ENCODE measurements at regions not wholly inside any gene's neighbourhood (a gene's known extent, or its start where the extent isn't known, plus 50 kb on each side); places are given as distances from the start of the nearest gene placed in this dataset.
"Not testable (repeated sequence)": the region's sequence is repeated elsewhere in the genome, so short reads cannot be mapped to it uniquely, and the experiment has no call there.

- no peak for DNase-seq
Measured at GRCh38 chr20:25985597-25985996, 288.9 kb upstream of the ZNF337 start.

DNA sequence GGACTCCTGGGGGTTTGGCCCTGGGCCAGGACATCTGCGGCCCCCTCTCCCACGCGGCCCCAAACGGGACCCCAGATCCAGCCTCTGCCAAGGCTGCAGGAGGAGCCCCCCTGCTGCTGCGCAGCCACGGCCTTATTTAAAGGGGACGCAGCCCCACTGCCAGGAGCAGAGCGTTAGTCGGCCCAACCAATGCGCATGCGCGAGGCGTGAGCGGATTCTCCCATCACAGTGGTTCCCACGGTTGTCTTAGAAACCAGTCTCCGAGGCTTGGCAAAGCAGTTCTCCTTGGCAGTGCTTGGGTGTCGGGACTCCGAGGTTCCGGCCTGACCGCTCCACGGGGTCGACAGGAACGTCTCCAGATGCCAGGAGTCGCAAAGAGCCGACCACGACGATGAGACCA lies 288.3 kb upstream of the ZNF337 start:
- no peak for DNase-seq

GRCh38 chr20:25982701-25983100 lies 286.0 kb upstream of the ZNF337 start:
- DNase-seq: not testable (repeated sequence)

DNA sequence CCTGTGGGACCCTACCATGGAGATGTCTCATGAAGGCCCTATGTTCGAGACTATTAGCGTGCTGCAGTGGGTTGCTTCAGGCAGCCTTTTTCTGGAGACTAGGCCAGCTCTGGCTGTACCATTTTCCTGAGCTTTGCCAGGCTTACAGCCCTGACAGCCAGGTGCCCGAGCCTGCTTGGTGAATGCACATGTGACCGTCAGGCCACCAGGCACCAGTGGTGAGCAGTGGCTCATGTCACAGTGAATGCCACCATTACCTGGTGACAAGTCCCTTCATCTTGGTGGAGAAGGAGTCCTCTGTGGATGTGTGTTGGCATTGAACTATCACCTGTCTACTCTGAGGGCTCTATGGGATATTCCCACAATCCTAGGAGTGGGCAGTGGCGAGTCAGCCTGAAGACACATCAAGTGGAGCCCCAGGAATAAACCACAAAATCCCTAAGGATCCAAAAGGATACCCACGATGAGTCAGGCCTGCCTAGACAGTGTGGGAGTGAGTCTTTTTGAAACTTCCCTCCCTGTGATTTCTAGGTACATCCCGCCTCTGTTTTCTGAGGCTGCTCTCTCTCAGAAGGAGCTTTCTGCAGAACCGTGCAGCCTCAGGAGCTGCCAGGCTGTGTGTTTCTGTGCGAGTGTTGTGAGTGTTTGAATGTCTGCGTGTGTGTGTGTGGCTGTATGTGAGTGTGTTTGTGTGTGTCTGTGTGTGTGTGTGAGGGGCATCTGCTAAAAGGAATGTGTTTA lies 282.0 kb upstream of the ZNF337 start:
- DNase-seq: not testable (repeated sequence)

- not testable (repeated sequence) for DNase-seq
Measured at GRCh38 chr20:25975816-25976215, 279.2 kb upstream of the ZNF337 start.

DNA sequence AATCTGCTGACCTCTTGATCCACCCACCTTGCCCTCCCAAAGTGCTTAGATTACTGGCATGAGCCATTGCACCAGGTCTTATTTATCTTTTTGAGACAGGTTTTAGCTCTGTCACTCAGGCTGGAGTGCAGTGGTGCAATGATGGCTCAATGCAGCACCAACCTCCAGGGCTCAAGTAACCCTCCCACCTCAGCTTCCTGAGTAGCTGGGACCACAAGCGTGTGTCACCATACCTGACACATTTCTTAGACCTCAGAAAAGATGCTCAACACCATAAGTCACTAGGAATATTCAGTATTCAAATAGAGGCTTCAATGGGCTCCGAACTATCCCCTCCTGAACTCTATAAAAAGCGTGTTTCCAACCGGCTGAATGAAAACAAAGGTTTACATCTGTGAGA lies 268.6 kb upstream of the ZNF337 start:
- DNase-seq: not testable (repeated sequence)

GRCh38 chr20:25953876-25954275 lies 257.2 kb upstream of the ZNF337 start:
- not testable (repeated sequence) for DNase-seq

GRCh38 chr20:25935230-25935629 lies 238.6 kb upstream of the ZNF337 start:
- DNase-seq: not testable (repeated sequence)

GRCh38 chr20:25932806-25933205 lies 236.2 kb upstream of the ZNF337 start:
- DNase-seq: not testable (repeated sequence)

- not testable (repeated sequence) for DNase-seq
Measured at GRCh38 chr20:25932170-25932569, 235.5 kb upstream of the ZNF337 start.

DNA sequence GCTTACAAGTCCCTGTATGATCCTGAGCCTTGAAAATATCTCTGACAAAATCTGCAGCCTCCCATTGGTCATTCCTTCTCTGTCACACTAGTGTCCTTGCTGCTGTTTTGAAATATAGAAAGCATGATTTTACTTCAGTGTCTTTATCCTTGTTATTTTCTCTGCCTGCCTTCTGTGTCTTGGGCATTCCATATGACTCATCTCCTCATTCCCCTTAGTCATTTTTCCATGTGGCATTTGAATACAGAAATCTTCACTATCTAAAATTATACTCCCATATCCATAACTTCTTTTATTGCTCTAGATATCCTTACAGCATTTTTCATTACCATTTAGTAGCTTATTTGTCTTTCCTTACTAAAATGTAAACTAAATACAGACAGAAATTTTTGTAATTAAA lies 205.7 kb upstream of the ZNF337 start:
- DNase-seq: not testable (repeated sequence)

- not testable (repeated sequence) for DNase-seq
Measured at GRCh38 chr20:25898663-25899062, 202.0 kb upstream of the ZNF337 start.

- DNase-seq: not testable (repeated sequence)
Measured at GRCh38 chr20:25879096-25879495, 182.4 kb upstream of the ZNF337 start.

DNA sequence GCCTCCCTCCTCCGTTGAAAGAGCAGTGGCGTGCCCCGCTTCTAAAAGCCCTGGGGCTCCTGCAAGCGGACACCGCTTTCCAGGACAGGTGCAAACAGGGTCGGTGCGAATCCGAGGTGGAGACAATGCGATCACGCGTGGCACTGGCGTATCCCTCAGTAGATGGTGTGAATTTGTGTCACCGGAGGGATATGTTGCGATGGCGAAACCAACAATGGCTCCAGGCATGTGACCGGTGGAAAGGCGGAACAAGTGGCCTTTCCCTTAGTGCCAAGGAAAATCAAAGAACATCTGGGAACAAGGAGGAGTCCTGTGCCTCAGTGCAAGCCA lies 172.0 kb upstream of the ZNF337 start:
- DNase-seq: not testable (repeated sequence)

- DNase-seq: no peak
Measured at GRCh38 chr20:25867776-25868649, 171.4 kb upstream of the ZNF337 start.

DNA sequence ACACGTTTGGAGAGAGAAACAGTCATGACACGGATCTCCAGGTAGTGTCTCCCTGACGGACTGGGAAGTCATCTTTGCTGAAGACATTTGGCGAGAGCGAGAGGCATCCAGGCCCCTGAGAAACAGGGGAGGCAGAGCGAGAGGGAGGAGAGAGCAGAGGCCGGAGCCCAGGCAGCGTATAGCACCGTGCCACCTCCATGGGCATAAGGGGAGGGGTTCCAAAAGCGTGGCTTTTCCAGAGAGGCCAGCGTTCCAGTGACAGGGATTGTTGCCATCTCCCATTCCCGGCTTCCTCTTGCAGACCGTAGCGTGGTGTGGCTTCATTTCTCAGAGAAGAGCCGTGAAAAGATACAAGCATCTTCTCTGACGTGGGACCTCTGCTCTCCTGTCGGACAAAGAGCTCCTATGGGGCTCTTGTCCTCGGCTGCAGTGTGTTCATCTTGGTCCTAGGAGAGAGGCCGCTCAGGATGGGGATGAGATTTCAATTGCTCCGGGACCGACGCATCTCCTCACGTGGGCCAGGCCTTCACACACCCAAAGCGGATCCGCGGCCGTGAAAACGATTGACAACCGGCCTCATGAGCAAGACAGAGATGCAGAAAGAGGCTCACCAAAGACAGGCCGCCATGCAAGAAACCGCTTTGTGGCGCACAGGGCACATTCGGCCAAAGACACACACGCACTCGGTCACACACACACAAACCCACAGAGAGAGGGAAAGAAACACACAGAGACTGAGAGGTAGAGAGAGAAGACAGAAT lies 170.5 kb upstream of the ZNF337 start:
- not testable (repeated sequence) for DNase-seq

DNA sequence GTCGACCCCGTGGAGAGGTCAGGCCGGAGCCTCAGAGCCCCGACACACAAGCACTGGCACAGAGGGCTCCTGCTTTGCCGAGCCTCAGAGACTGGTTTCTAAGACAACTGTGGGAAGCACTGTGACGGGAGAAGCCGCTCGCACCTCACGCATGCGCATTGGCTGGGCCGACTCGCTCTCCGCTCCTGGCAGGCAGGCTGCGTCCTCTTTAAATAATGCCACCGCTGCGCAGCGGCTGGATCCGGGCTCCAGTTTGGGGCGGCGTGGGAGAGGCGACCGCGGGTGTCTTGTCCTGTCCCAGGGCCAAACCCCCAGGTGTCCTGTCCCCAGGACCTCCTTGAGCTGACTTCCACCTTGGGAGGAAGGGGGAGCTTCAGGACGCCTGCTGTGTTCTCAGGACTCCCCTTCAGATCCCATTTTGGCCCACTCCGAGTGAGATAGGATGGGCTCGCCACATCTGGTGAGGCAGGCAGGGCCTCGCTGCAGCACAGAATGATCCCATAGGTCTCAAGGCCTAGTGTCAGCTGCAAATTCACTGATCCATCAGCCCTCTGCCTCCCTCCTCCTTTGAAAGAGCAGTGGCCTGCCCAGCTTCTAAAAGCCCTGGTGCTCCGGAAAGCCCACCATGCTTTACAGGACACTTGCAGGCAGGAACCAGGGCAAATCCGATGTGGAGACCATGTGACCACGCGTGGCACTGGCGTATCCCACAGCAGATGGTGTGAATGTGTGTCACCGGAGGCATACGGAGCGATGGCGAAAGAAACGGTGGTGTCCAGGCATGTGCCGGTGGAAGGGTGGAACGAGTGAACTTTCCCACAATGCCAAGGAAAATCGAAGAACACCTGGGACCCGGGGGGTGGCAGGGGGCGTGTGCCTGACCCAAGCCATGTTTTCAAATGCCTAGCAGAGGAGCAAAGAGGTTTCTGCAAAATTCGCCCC lies 169.3 kb upstream of the ZNF337 start:
- peak; percentile 55 for DNase-seq

- DNase-seq: not testable (repeated sequence)
Measured at GRCh38 chr20:25864963-25865714, 168.5 kb upstream of the ZNF337 start.

DNA sequence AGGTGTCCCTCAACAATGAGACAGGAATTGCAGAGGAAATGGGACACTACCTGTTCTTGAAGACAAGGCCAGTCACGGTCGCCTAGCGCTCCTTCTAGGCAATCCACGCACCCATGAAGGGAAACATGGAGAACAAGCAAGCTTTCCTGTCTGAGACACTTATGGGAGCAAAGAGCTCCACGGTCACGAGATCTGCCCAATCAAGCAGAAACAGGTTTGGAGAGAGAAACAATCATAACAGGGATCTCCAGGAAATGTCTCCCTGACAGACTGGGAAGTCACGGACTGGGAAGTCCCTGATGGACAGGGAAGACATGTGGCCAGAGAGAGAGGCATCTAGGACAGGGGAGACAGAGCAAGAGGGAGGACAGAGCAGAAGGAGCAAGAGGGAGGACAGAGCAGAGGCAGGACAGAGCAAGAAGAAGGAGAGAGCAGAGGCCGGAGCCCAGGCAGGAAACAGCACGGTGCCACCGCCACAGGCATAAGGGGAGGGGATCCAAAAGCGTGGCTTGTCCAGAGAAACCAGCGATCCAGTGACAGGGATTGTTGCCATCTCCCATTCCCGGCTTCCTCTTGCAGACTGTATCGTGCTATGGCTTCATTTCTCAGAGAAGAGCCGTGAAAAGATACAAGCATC lies 167.8 kb upstream of the ZNF337 start:
- no peak for DNase-seq

DNA sequence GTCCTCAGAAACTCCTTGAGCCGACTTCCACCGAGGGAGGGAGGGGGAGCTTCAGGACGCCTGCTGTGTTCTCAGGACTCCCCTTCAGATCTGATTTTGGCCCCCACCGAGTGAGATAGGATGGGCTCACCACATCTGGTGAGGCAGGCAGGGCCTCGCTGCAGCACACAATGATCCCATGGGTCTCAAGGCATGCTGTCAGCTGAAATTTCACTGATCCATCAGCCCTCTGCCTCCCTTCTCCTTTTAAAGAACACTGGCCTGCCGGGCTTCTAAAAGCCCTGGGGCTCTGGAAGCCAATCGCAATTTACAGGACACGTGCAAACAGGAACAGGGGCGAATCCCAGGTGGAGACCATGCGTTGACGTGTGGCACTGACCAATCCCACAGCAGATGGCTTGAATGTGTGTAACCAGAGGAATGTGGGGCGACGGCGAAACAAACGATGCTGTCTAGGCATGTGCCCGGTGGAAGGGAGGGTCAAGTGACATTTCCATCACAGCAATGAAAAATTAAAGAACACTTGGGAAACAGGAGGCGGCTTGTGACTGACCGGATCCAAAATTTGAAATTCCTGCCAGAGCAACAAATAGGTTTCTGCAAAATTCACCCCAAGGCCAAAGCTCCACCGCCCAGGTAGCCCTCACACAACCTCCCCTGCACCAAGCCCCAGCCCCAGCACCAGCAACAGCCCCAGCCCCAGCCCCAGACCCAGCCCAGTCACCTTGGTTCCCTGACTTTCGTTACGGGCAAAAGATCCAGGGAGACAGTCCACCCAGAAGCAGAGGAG lies 167.1 kb upstream of the ZNF337 start:
- peak; percentile 31 for DNase-seq

All from NCI-H446 treated with DMSO at 0.1 percent for 48 hours (cell line).